ENCODE measurements at regions not wholly inside any gene's neighbourhood (a gene's known extent, or its start where the extent isn't known, plus 50 kb on each side); places are given as distances from the start of the nearest gene placed in this dataset.
"Not testable (repeated sequence)": the region's sequence is repeated elsewhere in the genome, so short reads cannot be mapped to it uniquely, and the experiment has no call there.

- DNase-seq: peak; percentile 3
These were observed 56.1 kb downstream of the FEZF1 start for GRCh38 chr7:122248472-122248871.

- DNase-seq: not testable (repeated sequence)
These were observed 65.8 kb downstream of the FEZF1 start for GRCh38 chr7:122238729-122239128.

- DNase-seq: not testable (repeated sequence)
These were observed 66.3 kb downstream of the FEZF1 start for GRCh38 chr7:122238297-122238696.

GRCh38 chr7:122225874-122226273 lies 78.7 kb downstream of the FEZF1 start:
- no peak for DNase-seq

- DNase-seq: peak; percentile 4
These were observed 75.3 kb upstream of the AASS start for GRCh38 chr7:122219253-122219865.

- no peak for DNase-seq
These were observed 73.1 kb upstream of the AASS start for GRCh38 chr7:122217125-122217524.

GRCh38 chr7:122212754-122213153 lies 68.7 kb upstream of the AASS start:
- no peak for DNase-seq

GRCh38 chr7:122211362-122211761 lies 67.3 kb upstream of the AASS start:
- no peak for DNase-seq

- no peak for DNase-seq
These were observed 62.9 kb upstream of the AASS start for GRCh38 chr7:122206985-122207384.

GRCh38 chr7:122203814-122204213 lies 59.8 kb upstream of the AASS start:
- DNase-seq: no peak

GRCh38 chr7:122200888-122201287 lies 56.8 kb upstream of the AASS start:
- no peak for DNase-seq

GRCh38 chr7:122199171-122199570 lies 55.1 kb upstream of the AASS start:
- peak; percentile 6 for DNase-seq

- no peak for DNase-seq
These were observed 54.5 kb upstream of the AASS start for GRCh38 chr7:122198581-122198980.

All from fibroblast of skin of right biceps (primary cell).